ENCODE measurements at regions not wholly inside any gene's neighbourhood (a gene's known extent, or its start where the extent isn't known, plus 50 kb on each side); places are given as distances from the start of the nearest gene placed in this dataset.

- TF ChIP-seq CTCF (IDR thresholded peaks at IDR 0.05) (no peak), POLR2A (IDR thresholded peaks at IDR 0.05) (no peak)
Measured at GRCh38 chr9:129385211-129385934, 207.3 kb upstream of the IER5L start.

Measured in body of pancreas (tissue), 4 donors.